ENCODE measurements at regions not wholly inside any gene's neighbourhood (a gene's known extent, or its start where the extent isn't known, plus 50 kb on each side); places are given as distances from the start of the nearest gene placed in this dataset.

GRCh38 chr12:59036347-59036746 lies 116.0 kb upstream of the LRIG3 start:
- TF ChIP-seq CTCF (IDR thresholded peaks at IDR 0.05; ENCODE audit: insufficient read depth, missing control alignments): no peak

GRCh38 chr12:59031313-59031712 lies 111.0 kb upstream of the LRIG3 start:
- FAIRE-seq (no peak), DNase-seq (ENCODE audit: insufficient read length, low spot score) (no peak)
- TF ChIP-seq CTCF (IDR thresholded peaks at IDR 0.05; ENCODE audit: insufficient read depth, missing control alignments): no peak

More at GRCh38 chr12:59036347-59036746, 116.0 kb upstream of the LRIG3 start:
- no peak for DNase-seq (ENCODE audit: insufficient read length, low spot score)
- no peak for FAIRE-seq

- no peak for FAIRE-seq
- DNase-seq (ENCODE audit: insufficient read length, low spot score): no peak
- no peak for TF ChIP-seq CTCF (IDR thresholded peaks at IDR 0.05; ENCODE audit: insufficient read depth, missing control alignments)
Measured at GRCh38 chr12:59030415-59030814, 110.1 kb upstream of the LRIG3 start.

GRCh38 chr12:59027199-59027598 lies 106.9 kb upstream of the LRIG3 start:
- TF ChIP-seq CTCF (IDR thresholded peaks at IDR 0.05; ENCODE audit: insufficient read depth, missing control alignments): no peak
- no peak for FAIRE-seq
- DNase-seq (ENCODE audit: insufficient read length, low spot score): no peak

GRCh38 chr12:59023861-59024424 lies 103.6 kb upstream of the LRIG3 start:
- TF ChIP-seq CTCF (IDR thresholded peaks at IDR 0.05; ENCODE audit: insufficient read depth, missing control alignments): no peak
- FAIRE-seq (no peak), DNase-seq (ENCODE audit: insufficient read length, low spot score) (no peak)

- no peak for FAIRE-seq
- no peak for DNase-seq (ENCODE audit: insufficient read length, low spot score)
Measured at GRCh38 chr12:59020073-59020946, 100.0 kb upstream of the LRIG3 start.

More at GRCh38 chr12:59020073-59020946, 100.0 kb upstream of the LRIG3 start:
- no peak for TF ChIP-seq CTCF (IDR thresholded peaks at IDR 0.05; ENCODE audit: insufficient read depth, missing control alignments)
